GM12872 (cell line): ENCODE measurements at regions not wholly inside any gene's neighbourhood (a gene's known extent, or its start where the extent isn't known, plus 50 kb on each side); places are given as distances from the start of the nearest gene placed in this dataset.

Source experiments
- CTCF ChIP-seq: IDR thresholded peaks from 3 replicates; pipeline ENCODE4 v1.5.1; 2011; ENCODE audit warnings: low read depth, mild to moderate bottlenecking, low read length, moderate library complexity; ENCODE audit not compliant: insufficient read depth

- TF ChIP-seq CTCF: no peak
These were observed 90.0 kb upstream of the OTOS start for GRCh38 chr2:240230291-240230931.

- TF ChIP-seq CTCF: no peak
These were observed 91.4 kb upstream of the OTOS start for GRCh38 chr2:240231838-240232244.

GRCh38 chr2:240232264-240232915, 91.9 kb upstream of the OTOS start:
- no peak for TF ChIP-seq CTCF

DNA sequence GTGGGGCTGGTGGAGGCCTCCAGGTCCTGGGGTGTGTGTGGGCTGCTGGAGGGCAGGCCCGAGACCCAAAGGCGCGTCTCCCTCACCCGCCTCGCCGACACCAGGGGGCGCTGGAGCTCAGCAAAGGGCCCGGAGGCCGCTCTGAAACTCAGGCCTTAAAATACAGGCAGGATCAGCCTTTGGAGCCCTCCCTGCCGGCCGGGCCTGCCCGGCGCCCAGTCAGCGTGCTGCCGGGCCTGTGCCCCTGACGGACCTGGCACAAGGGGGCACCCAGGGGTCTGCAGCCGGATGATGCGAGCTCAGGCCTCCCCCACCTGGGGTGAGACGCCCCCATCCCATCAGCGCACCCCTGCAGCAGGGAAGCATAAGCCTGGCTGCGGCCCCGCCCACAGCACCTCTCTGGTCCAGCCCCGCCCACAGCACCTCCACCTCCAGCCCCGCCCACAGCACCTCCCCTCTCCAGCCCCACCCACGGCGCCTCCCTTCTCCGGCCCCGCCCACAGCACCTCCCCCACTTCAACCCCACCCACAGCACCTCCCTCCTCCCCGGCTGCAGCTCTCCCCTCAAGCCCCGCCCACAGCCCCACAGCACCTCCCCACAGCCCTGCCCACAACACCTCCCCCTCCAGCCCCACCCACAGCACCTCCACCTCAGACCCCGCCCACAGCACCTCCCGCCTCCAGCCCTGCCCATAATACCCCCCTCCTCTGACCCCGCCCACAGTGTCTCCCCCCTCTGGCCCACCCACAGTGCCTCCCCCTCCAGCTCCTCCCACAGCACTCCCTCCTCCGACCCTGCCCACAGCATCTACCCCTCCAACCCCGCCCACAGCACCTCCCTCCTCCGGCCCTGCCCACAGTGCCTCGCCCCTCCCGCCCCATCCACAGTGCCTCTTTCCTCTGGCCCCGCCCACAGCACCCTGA, 92.8 kb upstream of the OTOS start:
- peak; percentile 56; the same call in 2 of the 3 replicates for TF ChIP-seq CTCF

DNA sequence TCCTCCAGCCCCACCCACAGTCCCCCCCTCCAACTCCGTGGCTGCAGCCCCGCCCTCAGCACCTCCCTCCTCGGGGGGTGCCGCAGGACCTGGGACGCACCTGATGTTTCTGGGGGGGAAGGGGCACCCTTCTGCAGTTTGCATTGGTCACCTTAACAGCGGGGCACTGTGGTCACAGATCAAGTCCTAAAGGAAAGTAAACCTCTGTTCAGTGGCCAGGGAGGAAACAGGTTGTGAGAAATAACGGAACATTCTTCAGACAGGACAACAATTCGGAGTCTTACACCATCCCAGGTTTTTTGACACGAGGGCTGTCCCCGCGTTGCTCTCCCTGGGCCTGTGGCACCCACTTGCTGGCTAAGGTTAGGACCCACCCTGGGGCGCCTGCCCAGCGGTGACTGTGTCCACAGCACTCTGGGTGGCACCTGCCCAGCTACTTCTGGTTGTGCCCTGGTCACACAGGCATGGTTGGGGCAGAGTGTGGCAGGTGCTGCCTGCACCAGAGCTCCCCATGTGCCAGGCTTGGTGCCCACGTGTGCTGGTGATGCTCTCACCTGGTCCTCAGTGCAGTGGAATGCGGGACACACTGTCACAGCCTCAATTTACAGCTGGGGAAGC, 93.5 kb upstream of the OTOS start:
- no peak for TF ChIP-seq CTCF

DNA sequence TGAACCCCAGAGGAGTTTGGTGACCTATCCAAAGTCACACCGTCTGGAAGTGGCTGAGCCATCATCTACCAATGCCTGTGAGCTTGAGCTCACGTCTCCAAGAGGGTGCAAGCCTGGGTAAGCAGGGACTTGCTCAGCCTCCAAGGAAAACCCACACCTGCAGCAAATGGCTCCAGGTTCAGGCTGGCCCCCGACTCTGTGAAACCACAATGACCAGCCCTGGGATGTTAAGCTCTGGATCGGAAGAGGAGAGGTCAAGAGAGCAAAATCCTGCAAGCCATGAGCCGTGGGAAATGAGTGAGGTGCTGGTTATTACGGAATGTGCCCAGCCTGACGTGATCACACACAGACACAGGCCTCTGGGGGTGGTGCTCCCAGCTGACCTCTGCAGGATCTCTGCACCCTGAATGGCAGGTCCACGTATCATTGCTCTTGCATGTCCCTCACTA, 94.1 kb upstream of the OTOS start:
- TF ChIP-seq CTCF: no peak
